SK-N-SH treated with all-trans-retinoic acid at 6 μM for 48 hours (cell line): ENCODE measurements at regions not wholly inside any gene's neighbourhood (a gene's known extent, or its start where the extent isn't known, plus 50 kb on each side); places are given as distances from the start of the nearest gene placed in this dataset.

Source experiments
- ATAC-seq: fragments of 200-7000 bp; cut with Tn5 transposase; 3 replicates; pipeline ENCODE4 v1.9.1; 2020; ENCODE audit warnings: mild to moderate bottlenecking, moderate library complexity
- ARNTL ChIP-seq: fragments of 450-650 bp; formaldehyde crosslinking; IDR thresholded peaks from 2 replicates; pipeline ENCODE4 v1.5.0; 2020; ENCODE audit warnings: low read depth, mild to moderate bottlenecking, moderate library complexity, borderline replicate concordance
- CSDC2 ChIP-seq: fragments of 250-450 bp; sonication (Bioruptor Pico); IDR thresholded peaks from 2 replicates; pipeline ENCODE4 v1.5.0; 2020; ENCODE audit warnings: mild to moderate bottlenecking, moderate library complexity
- ESRRG ChIP-seq: fragments of 250-450 bp; sonication (Bioruptor Pico); IDR thresholded peaks from 2 replicates; pipeline ENCODE4 v1.6.1; 2021; ENCODE audit warnings: mild to moderate bottlenecking
- GLIS3 ChIP-seq: fragments of 250-450 bp; sonication (Bioruptor Pico); IDR thresholded peaks from 2 replicates; pipeline ENCODE4 v1.5.0; 2020; ENCODE audit warnings: mild to moderate bottlenecking, moderate library complexity
- OSR1 ChIP-seq: fragments of 250-450 bp; sonication (Bioruptor Pico); IDR thresholded peaks from 2 replicates; pipeline ENCODE4 v1.8.0; 2022; ENCODE audit warnings: moderate library complexity, mild to moderate bottlenecking, inconsistent platforms
- PATZ1 ChIP-seq: fragments of 250-450 bp; sonication (Bioruptor Pico); IDR thresholded peaks from 2 replicates; pipeline ENCODE4 v1.8.0; 2020; ENCODE audit warnings: mild to moderate bottlenecking, moderate library complexity, borderline replicate concordance
- PPARA ChIP-seq: fragments of 250-450 bp; sonication (Bioruptor Pico); IDR thresholded peaks from 2 replicates; pipeline ENCODE4 v1.5.0; 2020; ENCODE audit warnings: mild to moderate bottlenecking, borderline replicate concordance
- RARB ChIP-seq: fragments of 250-450 bp; sonication (Bioruptor Pico); IDR thresholded peaks from 2 replicates; pipeline ENCODE4 v1.8.0; 2021; ENCODE audit warnings: mild to moderate bottlenecking, moderate library complexity
- SNAI2 ChIP-seq: fragments of 250-450 bp; sonication (Bioruptor Pico); IDR thresholded peaks from 2 replicates; pipeline ENCODE4 v1.5.0; 2020; ENCODE audit warnings: mild to moderate bottlenecking, moderate library complexity
- TCF4 ChIP-seq: fragments of 250-450 bp; sonication (Bioruptor Pico); IDR thresholded peaks from 2 replicates; pipeline ENCODE4 v1.8.0; 2021; ENCODE audit warnings: mild to moderate bottlenecking, moderate library complexity, borderline replicate concordance
- TOX ChIP-seq: fragments of 250-450 bp; sonication (Bioruptor Pico); IDR thresholded peaks from 2 replicates; pipeline ENCODE4 v1.8.0; 2021; ENCODE audit warnings: mild to moderate bottlenecking, moderate library complexity, borderline replicate concordance
- ZC3H10 ChIP-seq: fragments of 250-450 bp; sonication (Bioruptor Pico); IDR thresholded peaks from 2 replicates; pipeline ENCODE4 v1.5.1; 2021; ENCODE audit warnings: mild to moderate bottlenecking, moderate library complexity
- ZFP3 ChIP-seq: fragments of 250-450 bp; sonication (Bioruptor Pico); IDR thresholded peaks from 2 replicates; pipeline ENCODE4 v1.5.0; 2020; ENCODE audit warnings: mild to moderate bottlenecking, moderate library complexity
- ZFP30 ChIP-seq: fragments of 450-650 bp; formaldehyde crosslinking; IDR thresholded peaks from 2 replicates; pipeline ENCODE4 v1.5.0; 2022; ENCODE audit warnings: mild to moderate bottlenecking, moderate library complexity
- ZNF565 ChIP-seq: fragments of 450-650 bp; formaldehyde crosslinking; conservative IDR thresholded peaks from 2 replicates; pipeline ENCODE4 v1.5.0; 2020; ENCODE audit warnings: low read depth, mild to moderate bottlenecking, moderate library complexity
- ZNF70 ChIP-seq: fragments of 450-650 bp; formaldehyde crosslinking; IDR thresholded peaks from 2 replicates; pipeline ENCODE4 v1.5.0; 2020; ENCODE audit warnings: mild to moderate bottlenecking, moderate library complexity
- TF ChIP-seq, protein P1 (sequence below): fragments of 250-450 bp; sonication (Bioruptor Pico); IDR thresholded peaks from 2 replicates; pipeline ENCODE4 v1.5.1; 2020; ENCODE audit warnings: low read depth, mild to moderate bottlenecking, moderate library complexity
- TF ChIP-seq, protein P2 (sequence below): fragments of 250-450 bp; sonication (Bioruptor Pico); IDR thresholded peaks from 2 replicates; pipeline ENCODE4 v1.5.1; 2021; ENCODE audit warnings: mild to moderate bottlenecking, moderate library complexity
- TF ChIP-seq, protein P3 (sequence below): fragments of 250-450 bp; sonication (Bioruptor Pico); IDR thresholded peaks from 2 replicates; pipeline ENCODE4 v1.5.0; 2020; ENCODE audit warnings: mild to moderate bottlenecking, moderate library complexity

GRCh38 chr12:31843398-31844095, 114.7 kb upstream of the AMN1 start (continued):
- TF ChIP-seq ZNF70 (no peak), ARNTL (CRISPR knock-in tag) (no peak), TCF4 (no peak), TOX (CRISPR knock-in tag) (no peak), ZNF565 (no peak)

DNA sequence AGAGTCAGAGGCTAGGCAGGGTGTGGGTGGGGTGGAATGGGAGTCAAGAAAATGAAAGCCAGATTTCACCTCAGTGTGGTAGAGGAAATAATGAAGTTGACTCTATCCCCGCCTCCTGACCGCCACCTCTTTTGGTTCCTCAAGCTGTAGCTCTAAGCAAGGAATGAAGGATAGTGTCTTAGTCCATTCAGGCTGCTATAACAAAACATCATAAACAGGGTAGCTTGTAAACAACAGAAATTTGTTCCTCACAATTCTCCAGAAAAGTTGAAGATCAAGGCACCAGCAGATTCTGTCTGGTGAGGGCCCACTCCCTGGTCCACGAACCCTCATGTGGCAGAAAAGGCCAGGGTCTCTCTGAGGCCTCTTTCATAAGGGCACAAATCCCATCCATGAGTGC, 109.1 kb upstream of the AMN1 start:
- TF ChIP-seq TCF4, result no peak
- TF ChIP-seq, protein P1, sequence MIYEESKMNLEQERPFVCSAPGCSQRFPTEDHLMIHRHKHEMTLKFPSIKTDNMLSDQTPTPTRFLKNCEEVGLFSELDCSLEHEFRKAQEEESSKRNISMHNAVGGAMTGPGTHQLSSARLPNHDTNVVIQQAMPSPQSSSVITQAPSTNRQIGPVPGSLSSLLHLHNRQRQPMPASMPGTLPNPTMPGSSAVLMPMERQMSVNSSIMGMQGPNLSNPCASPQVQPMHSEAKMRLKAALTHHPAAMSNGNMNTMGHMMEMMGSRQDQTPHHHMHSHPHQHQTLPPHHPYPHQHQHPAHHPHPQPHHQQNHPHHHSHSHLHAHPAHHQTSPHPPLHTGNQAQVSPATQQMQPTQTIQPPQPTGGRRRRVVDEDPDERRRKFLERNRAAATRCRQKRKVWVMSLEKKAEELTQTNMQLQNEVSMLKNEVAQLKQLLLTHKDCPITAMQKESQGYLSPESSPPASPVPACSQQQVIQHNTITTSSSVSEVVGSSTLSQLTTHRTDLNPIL (CRISPR knock-in tag), result no peak
- TF ChIP-seq ARNTL (CRISPR knock-in tag), result no peak
- no peak for TF ChIP-seq TOX (CRISPR knock-in tag)
- TF ChIP-seq PPARA, result no peak
- TF ChIP-seq, protein P2, sequence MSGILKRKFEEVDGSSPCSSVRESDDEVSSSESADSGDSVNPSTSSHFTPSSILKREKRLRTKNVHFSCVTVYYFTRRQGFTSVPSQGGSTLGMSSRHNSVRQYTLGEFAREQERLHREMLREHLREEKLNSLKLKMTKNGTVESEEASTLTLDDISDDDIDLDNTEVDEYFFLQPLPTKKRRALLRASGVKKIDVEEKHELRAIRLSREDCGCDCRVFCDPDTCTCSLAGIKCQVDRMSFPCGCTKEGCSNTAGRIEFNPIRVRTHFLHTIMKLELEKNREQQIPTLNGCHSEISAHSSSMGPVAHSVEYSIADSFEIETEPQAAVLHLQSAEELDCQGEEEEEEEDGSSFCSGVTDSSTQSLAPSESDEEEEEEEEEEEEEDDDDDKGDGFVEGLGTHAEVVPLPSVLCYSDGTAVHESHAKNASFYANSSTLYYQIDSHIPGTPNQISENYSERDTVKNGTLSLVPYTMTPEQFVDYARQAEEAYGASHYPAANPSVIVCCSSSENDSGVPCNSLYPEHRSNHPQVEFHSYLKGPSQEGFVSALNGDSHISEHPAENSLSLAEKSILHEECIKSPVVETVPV, result no peak
- no peak for ATAC-seq

- TF ChIP-seq, protein P3, sequence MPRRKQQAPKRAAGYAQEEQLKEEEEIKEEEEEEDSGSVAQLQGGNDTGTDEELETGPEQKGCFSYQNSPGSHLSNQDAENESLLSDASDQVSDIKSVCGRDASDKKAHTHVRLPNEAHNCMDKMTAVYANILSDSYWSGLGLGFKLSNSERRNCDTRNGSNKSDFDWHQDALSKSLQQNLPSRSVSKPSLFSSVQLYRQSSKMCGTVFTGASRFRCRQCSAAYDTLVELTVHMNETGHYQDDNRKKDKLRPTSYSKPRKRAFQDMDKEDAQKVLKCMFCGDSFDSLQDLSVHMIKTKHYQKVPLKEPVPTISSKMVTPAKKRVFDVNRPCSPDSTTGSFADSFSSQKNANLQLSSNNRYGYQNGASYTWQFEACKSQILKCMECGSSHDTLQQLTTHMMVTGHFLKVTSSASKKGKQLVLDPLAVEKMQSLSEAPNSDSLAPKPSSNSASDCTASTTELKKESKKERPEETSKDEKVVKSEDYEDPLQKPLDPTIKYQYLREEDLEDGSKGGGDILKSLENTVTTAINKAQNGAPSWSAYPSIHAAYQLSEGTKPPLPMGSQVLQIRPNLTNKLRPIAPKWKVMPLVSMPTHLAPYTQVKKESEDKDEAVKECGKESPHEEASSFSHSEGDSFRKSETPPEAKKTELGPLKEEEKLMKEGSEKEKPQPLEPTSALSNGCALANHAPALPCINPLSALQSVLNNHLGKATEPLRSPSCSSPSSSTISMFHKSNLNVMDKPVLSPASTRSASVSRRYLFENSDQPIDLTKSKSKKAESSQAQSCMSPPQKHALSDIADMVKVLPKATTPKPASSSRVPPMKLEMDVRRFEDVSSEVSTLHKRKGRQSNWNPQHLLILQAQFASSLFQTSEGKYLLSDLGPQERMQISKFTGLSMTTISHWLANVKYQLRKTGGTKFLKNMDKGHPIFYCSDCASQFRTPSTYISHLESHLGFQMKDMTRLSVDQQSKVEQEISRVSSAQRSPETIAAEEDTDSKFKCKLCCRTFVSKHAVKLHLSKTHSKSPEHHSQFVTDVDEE (CRISPR knock-in tag), result no peak
- TF ChIP-seq ZNF565 (no peak), ZFP30 (CRISPR knock-in tag) (no peak), ZNF70 (no peak), PATZ1 (CRISPR knock-in tag) (no peak), PPARA (no peak), GLIS3 (no peak), ZFP3 (CRISPR knock-in tag) (no peak)
- TF ChIP-seq, all 23 proteins: peak for 0
These were observed 106.6 kb upstream of the AMN1 start for GRCh38 chr12:31835276-31835882.

DNA sequence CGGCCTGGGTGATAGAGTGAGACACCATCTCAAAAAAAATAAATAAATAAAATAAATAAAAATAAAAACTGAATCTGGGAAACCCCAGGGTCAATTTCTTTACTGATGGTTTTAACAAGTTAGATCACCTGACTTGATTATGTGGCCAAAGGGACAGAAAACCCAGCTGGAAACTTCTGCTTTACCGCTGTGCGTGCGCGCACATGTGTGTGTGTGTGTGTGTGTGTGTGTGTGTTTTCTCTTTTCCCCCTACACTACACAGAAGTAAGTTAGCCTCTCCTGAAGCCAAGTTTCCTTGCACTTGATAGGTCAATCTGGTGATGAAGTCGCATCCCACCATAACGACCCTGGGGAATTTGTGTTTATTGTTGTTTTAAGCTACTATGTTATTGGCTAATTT, 105.3 kb upstream of the AMN1 start:
- no peak for ATAC-seq
- TF ChIP-seq PPARA (no peak), GLIS3 (no peak), OSR1 (CRISPR knock-in tag) (no peak), ZC3H10 (CRISPR knock-in tag) (no peak), SNAI2 (CRISPR knock-in tag) (no peak), ZNF565 (no peak), RARB (no peak), ZFP3 (CRISPR knock-in tag) (no peak), ESRRG (CRISPR knock-in tag) (no peak), TCF4 (no peak), CSDC2 (CRISPR knock-in tag) (no peak), ARNTL (CRISPR knock-in tag) (no peak)
- TF ChIP-seq, protein P2, result no peak
- TF ChIP-seq, protein P1 (CRISPR knock-in tag), result no peak

More at GRCh38 chr12:31835276-31835882, 106.6 kb upstream of the AMN1 start:
- no peak for ATAC-seq
